ENCODE measurements at regions not wholly inside any gene's neighbourhood (a gene's known extent, or its start where the extent isn't known, plus 50 kb on each side); places are given as distances from the start of the nearest gene placed in this dataset.

GRCh38 chr6:113487489-113488058 is 369.6 kb upstream of the MARCKS start:
- no peak for DNase-seq
- Mint-ChIP-seq H3K4me1 (ENCODE audit: low read depth) (no peaks in the 10 kb centered on the region), H3K36me3 (ENCODE audit: low read depth) (no peaks in the 10 kb centered on the region), H3K27ac (no peak overlapping the region), H3K27me3 (no peaks in the 10 kb centered on the region), H3K4me3 (no peak overlapping the region), H3K9me3 (no peaks in the 10 kb centered on the region)

GRCh38 chr6:113488061-113488460 is 369.1 kb upstream of the MARCKS start:
- no peak for DNase-seq
- H3K4me1 Mint-ChIP-seq (ENCODE audit: low read depth), result no peaks in the 10 kb centered on the region
- H3K4me3 Mint-ChIP-seq, result no peak overlapping the region
- no peaks in the 10 kb centered on the region for H3K27me3 Mint-ChIP-seq
- no peaks in the 10 kb centered on the region for H3K36me3 Mint-ChIP-seq (ENCODE audit: low read depth)
- no peaks in the 10 kb centered on the region for H3K9me3 Mint-ChIP-seq
- no peak overlapping the region for H3K27ac Mint-ChIP-seq

- no peaks in the 10 kb centered on the region for H3K4me1 Mint-ChIP-seq (ENCODE audit: low read depth)
- H3K27ac Mint-ChIP-seq, result no peak overlapping the region
- no peaks in the 10 kb centered on the region for H3K27me3 Mint-ChIP-seq
These were observed 368.1 kb upstream of the MARCKS start for GRCh38 chr6:113488812-113489685.

GRCh38 chr6:113489952-113490746 is 367.0 kb upstream of the MARCKS start:
- Mint-ChIP-seq H3K36me3 (ENCODE audit: low read depth) (no peaks in the 10 kb centered on the region), H3K4me1 (ENCODE audit: low read depth) (no peaks in the 10 kb centered on the region), H3K4me3 (no peak overlapping the region), H3K27me3 (no peaks in the 10 kb centered on the region), H3K27ac (no peak overlapping the region), H3K9me3 (no peaks in the 10 kb centered on the region)
- DNase-seq, result no peak

More at GRCh38 chr6:113488812-113489685, 368.1 kb upstream of the MARCKS start:
- no peaks in the 10 kb centered on the region for H3K36me3 Mint-ChIP-seq (ENCODE audit: low read depth)
- no peak for DNase-seq
- H3K9me3 Mint-ChIP-seq, result no peaks in the 10 kb centered on the region
- no peak overlapping the region for H3K4me3 Mint-ChIP-seq

GRCh38 chr6:113491376-113491775 is 365.8 kb upstream of the MARCKS start:
- no peaks in the 10 kb centered on the region for H3K36me3 Mint-ChIP-seq (ENCODE audit: low read depth)
- no peaks in the 10 kb centered on the region for H3K27me3 Mint-ChIP-seq
- H3K9me3 Mint-ChIP-seq, result no peaks in the 10 kb centered on the region
- H3K4me1 Mint-ChIP-seq (ENCODE audit: low read depth), result no peaks in the 10 kb centered on the region
- H3K27ac Mint-ChIP-seq, result no peak overlapping the region
- no peak overlapping the region for H3K4me3 Mint-ChIP-seq
- no peak for DNase-seq

- H3K36me3 Mint-ChIP-seq (ENCODE audit: low read depth), result no peaks in the 10 kb centered on the region
- no peaks in the 10 kb centered on the region for H3K4me1 Mint-ChIP-seq (ENCODE audit: low read depth)
- H3K27ac Mint-ChIP-seq, result no peak overlapping the region
- H3K27me3 Mint-ChIP-seq, result no peaks in the 10 kb centered on the region
- no peaks in the 10 kb centered on the region for H3K9me3 Mint-ChIP-seq
- no peak for DNase-seq
- H3K4me3 Mint-ChIP-seq, result no peak overlapping the region
These were observed 363.2 kb upstream of the MARCKS start for GRCh38 chr6:113493991-113494390.

GRCh38 chr6:113495521-113495920 is 361.6 kb upstream of the MARCKS start:
- no peak overlapping the region for H3K4me3 Mint-ChIP-seq
- peaks cover 2% of the 10 kb centered on the region for H3K9me3 Mint-ChIP-seq
- H3K4me1 Mint-ChIP-seq (ENCODE audit: low read depth), result no peaks in the 10 kb centered on the region
- no peaks in the 10 kb centered on the region for H3K36me3 Mint-ChIP-seq (ENCODE audit: low read depth)
- no peaks in the 10 kb centered on the region for H3K27me3 Mint-ChIP-seq
- no peak overlapping the region for H3K27ac Mint-ChIP-seq
- no peak for DNase-seq

- peaks cover 2% of the 10 kb centered on the region for H3K9me3 Mint-ChIP-seq
- H3K4me1 Mint-ChIP-seq (ENCODE audit: low read depth), result no peaks in the 10 kb centered on the region
- no peak overlapping the region for H3K4me3 Mint-ChIP-seq
- no peak for DNase-seq
- no peaks in the 10 kb centered on the region for H3K36me3 Mint-ChIP-seq (ENCODE audit: low read depth)
- no peaks in the 10 kb centered on the region for H3K27me3 Mint-ChIP-seq
- no peak overlapping the region for H3K27ac Mint-ChIP-seq
These were observed 361.0 kb upstream of the MARCKS start for GRCh38 chr6:113496166-113496565.

- Mint-ChIP-seq H3K4me1 (ENCODE audit: low read depth) (no peaks in the 10 kb centered on the region), H3K36me3 (ENCODE audit: low read depth) (no peaks in the 10 kb centered on the region), H3K27me3 (no peaks in the 10 kb centered on the region), H3K27ac (no peak overlapping the region), H3K9me3 (peaks cover 2% of the 10 kb centered on the region), H3K4me3 (no peak overlapping the region)
- no peak for DNase-seq
These were observed 356.9 kb upstream of the MARCKS start for GRCh38 chr6:113500221-113500620.

- Mint-ChIP-seq H3K4me3 (no peak overlapping the region), H3K27ac (no peak overlapping the region), H3K9me3 (no peaks in the 10 kb centered on the region), H3K27me3 (no peaks in the 10 kb centered on the region), H3K4me1 (ENCODE audit: low read depth) (no peaks in the 10 kb centered on the region), H3K36me3 (ENCODE audit: low read depth) (no peaks in the 10 kb centered on the region)
- DNase-seq, result no peak
These were observed 352.0 kb upstream of the MARCKS start for GRCh38 chr6:113505084-113505699.

GRCh38 chr6:113508249-113508648 is 348.9 kb upstream of the MARCKS start:
- Mint-ChIP-seq H3K27ac (no peak overlapping the region), H3K4me1 (ENCODE audit: low read depth) (no peaks in the 10 kb centered on the region), H3K36me3 (ENCODE audit: low read depth) (no peaks in the 10 kb centered on the region), H3K9me3 (no peaks in the 10 kb centered on the region), H3K27me3 (no peaks in the 10 kb centered on the region), H3K4me3 (no peak overlapping the region)
- no peak for DNase-seq

GRCh38 chr6:113511100-113511499 is 346.0 kb upstream of the MARCKS start:
- Mint-ChIP-seq H3K36me3 (ENCODE audit: low read depth) (no peaks in the 10 kb centered on the region), H3K27me3 (no peaks in the 10 kb centered on the region), H3K27ac (no peak overlapping the region), H3K4me1 (ENCODE audit: low read depth) (no peaks in the 10 kb centered on the region), H3K9me3 (peaks cover 1% of the 10 kb centered on the region), H3K4me3 (no peak overlapping the region)
- DNase-seq, result no peak

GRCh38 chr6:113512576-113512975 is 344.6 kb upstream of the MARCKS start:
- DNase-seq, result no peak
- Mint-ChIP-seq H3K9me3 (peaks cover 1% of the 10 kb centered on the region), H3K36me3 (ENCODE audit: low read depth) (no peaks in the 10 kb centered on the region), H3K4me3 (no peak overlapping the region), H3K27ac (no peak overlapping the region), H3K27me3 (no peaks in the 10 kb centered on the region), H3K4me1 (ENCODE audit: low read depth) (no peaks in the 10 kb centered on the region)

- no peak overlapping the region for H3K27ac Mint-ChIP-seq
- H3K4me1 Mint-ChIP-seq (ENCODE audit: low read depth), result no peaks in the 10 kb centered on the region
- H3K36me3 Mint-ChIP-seq (ENCODE audit: low read depth), result no peaks in the 10 kb centered on the region
- no peak overlapping the region for H3K4me3 Mint-ChIP-seq
- H3K27me3 Mint-ChIP-seq, result no peaks in the 10 kb centered on the region
- peaks cover 1% of the 10 kb centered on the region for H3K9me3 Mint-ChIP-seq
- DNase-seq, result no peak
These were observed 344.1 kb upstream of the MARCKS start for GRCh38 chr6:113513086-113513485.
